ENCODE measurements at regions not wholly inside any gene's neighbourhood (a gene's known extent, or its start where the extent isn't known, plus 50 kb on each side); places are given as distances from the start of the nearest gene placed in this dataset.

DNA sequence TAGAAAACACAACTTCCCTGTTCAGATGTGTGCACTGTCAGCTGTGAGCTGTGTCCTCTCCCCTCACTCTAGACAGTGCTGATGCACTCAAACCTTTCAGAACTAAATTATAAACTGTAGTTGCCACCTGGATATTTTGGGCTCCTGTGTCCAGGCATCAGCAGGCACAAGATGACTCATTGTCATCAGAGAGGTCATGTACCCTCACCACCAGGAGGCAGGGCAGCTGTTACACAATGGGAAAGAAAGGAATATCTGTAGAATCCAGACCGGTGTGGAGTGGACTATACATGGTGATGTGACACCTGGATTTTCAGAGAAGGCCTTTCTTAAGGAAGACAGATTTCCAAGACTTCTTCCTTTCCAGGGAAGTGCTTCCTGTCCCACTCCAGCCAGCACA, 854.4 kb upstream of the AGA start:
- Mint-ChIP-seq H3K36me3 (ENCODE audit: unreplicated experiment) (no peaks in the 10 kb centered on the region), H3K4me1 (ENCODE audit: unreplicated experiment) (no peaks in the 10 kb centered on the region), H3K27me3 (ENCODE audit: unreplicated experiment) (no peaks in the 10 kb centered on the region), H3K9me3 (ENCODE audit: unreplicated experiment) (peaks cover 4% of the 10 kb centered on the region), H3K27ac (ENCODE audit: unreplicated experiment) (no peak overlapping the region), H3K4me3 (ENCODE audit: unreplicated experiment) (no peak overlapping the region)
- DNase-seq (ENCODE audit: extremely low spot score, unreplicated experiment): no peak
- TF ChIP-seq, protein P1, sequence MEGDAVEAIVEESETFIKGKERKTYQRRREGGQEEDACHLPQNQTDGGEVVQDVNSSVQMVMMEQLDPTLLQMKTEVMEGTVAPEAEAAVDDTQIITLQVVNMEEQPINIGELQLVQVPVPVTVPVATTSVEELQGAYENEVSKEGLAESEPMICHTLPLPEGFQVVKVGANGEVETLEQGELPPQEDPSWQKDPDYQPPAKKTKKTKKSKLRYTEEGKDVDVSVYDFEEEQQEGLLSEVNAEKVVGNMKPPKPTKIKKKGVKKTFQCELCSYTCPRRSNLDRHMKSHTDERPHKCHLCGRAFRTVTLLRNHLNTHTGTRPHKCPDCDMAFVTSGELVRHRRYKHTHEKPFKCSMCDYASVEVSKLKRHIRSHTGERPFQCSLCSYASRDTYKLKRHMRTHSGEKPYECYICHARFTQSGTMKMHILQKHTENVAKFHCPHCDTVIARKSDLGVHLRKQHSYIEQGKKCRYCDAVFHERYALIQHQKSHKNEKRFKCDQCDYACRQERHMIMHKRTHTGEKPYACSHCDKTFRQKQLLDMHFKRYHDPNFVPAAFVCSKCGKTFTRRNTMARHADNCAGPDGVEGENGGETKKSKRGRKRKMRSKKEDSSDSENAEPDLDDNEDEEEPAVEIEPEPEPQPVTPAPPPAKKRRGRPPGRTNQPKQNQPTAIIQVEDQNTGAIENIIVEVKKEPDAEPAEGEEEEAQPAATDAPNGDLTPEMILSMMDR (IDR thresholded peaks at IDR 0.05): no peak

DNA sequence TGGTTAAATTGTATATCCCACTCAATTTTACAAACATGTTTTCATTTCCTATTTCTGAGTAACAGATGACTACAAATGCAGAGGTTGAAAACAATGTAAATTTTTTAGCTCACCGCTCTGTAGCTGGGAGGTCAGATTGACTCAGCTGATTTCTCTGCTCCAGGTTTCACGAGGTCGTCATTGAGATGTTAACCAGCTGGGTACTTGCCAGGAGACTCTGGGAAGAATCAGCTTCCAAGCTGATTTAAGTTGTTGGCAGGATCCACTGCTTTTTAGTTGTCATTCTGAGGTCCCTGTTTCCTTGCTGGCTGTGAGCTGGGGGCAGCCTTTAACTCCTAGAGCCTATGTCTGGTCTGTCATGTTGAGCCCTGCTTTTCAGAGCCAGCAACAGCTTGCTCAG, 864.3 kb upstream of the AGA start:
- TF ChIP-seq, protein P1 (IDR thresholded peaks at IDR 0.05): no peak
- H3K4me3 Mint-ChIP-seq (ENCODE audit: unreplicated experiment): no peak overlapping the region
- H3K27ac Mint-ChIP-seq (ENCODE audit: unreplicated experiment): no peak overlapping the region

DNA sequence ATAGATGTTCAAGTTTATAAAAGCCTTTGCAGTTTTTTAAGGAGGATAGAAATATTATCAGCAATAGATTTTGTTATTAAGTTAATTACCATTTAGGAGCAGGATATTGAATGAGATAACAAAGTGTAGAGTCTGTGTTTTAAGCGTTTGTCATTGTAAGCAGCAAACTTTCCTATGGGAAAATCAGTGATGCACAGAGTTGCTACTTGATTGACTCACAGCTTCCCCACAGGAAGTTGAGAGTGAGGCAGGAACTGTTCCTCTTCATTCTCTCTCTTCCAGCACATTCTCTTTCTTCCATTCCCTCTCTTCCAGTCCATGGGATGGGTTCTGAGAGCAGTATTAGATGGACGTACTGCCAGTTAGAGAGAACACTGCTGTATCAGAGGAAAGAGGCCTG, 867.7 kb upstream of the AGA start:
- no peak overlapping the region for H3K27ac Mint-ChIP-seq (ENCODE audit: unreplicated experiment)
- TF ChIP-seq, protein P1 (IDR thresholded peaks at IDR 0.05): no peak
- H3K4me1 Mint-ChIP-seq (ENCODE audit: unreplicated experiment): no peaks in the 10 kb centered on the region
- no peak for DNase-seq (ENCODE audit: extremely low spot score, unreplicated experiment)
- no peaks in the 10 kb centered on the region for H3K36me3 Mint-ChIP-seq (ENCODE audit: unreplicated experiment)
- no peaks in the 10 kb centered on the region for H3K27me3 Mint-ChIP-seq (ENCODE audit: unreplicated experiment)
- no peak overlapping the region for H3K4me3 Mint-ChIP-seq (ENCODE audit: unreplicated experiment)
- no peaks in the 10 kb centered on the region for H3K9me3 Mint-ChIP-seq (ENCODE audit: unreplicated experiment)

More for the DNA sequence above, 864.3 kb upstream of the AGA start:
- Mint-ChIP-seq H3K36me3 (ENCODE audit: unreplicated experiment) (no peaks in the 10 kb centered on the region), H3K4me1 (ENCODE audit: unreplicated experiment) (no peaks in the 10 kb centered on the region), H3K9me3 (ENCODE audit: unreplicated experiment) (no peaks in the 10 kb centered on the region), H3K27me3 (ENCODE audit: unreplicated experiment) (no peaks in the 10 kb centered on the region)
- DNase-seq (ENCODE audit: extremely low spot score, unreplicated experiment): no peak

DNA sequence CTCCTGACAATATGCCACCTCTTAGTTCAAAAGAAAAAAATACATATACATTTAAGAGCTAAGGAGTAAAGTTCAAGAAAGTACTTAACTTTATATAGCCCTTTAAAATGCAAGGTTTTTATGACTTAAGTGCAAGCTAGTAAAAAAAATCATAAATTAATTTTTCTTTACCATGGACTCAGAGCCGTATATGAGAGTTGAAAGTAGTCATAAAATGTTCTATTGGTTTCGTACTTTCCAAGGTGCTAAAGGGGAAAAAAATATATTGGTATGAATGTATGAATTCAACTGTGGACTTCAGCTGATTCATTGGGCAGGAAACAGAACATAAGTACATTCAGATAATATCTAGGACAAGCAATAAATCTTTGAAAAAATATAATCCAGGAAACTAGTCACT, 869.8 kb upstream of the AGA start:
- Mint-ChIP-seq H3K4me1 (ENCODE audit: unreplicated experiment) (no peaks in the 10 kb centered on the region), H3K27ac (ENCODE audit: unreplicated experiment) (no peak overlapping the region), H3K9me3 (ENCODE audit: unreplicated experiment) (no peaks in the 10 kb centered on the region), H3K4me3 (ENCODE audit: unreplicated experiment) (no peak overlapping the region), H3K36me3 (ENCODE audit: unreplicated experiment) (no peaks in the 10 kb centered on the region), H3K27me3 (ENCODE audit: unreplicated experiment) (no peaks in the 10 kb centered on the region)
- DNase-seq (ENCODE audit: extremely low spot score, unreplicated experiment): no peak
- TF ChIP-seq, protein P1 (IDR thresholded peaks at IDR 0.05): no peak

DNA sequence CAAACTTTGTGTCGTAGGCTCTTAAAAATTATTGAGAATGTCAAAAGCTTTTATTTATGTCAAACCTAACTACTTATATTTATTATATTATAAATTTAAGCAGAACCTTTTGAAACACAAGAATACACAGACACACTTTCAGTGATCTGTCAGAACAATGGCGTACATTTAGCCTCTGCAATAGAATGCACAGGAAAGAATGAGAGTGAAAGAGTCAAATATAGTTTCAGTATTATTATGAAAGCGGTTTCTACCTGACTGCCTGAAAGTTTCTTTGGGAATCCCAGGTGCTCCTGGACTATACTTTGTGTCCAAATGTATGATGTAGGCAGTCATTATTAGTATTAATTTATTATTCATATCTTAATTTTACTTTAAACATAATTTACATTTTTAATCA, 872.0 kb upstream of the AGA start:
- Mint-ChIP-seq H3K27me3 (ENCODE audit: unreplicated experiment) (no peaks in the 10 kb centered on the region), H3K4me1 (ENCODE audit: unreplicated experiment) (no peaks in the 10 kb centered on the region), H3K4me3 (ENCODE audit: unreplicated experiment) (no peak overlapping the region), H3K27ac (ENCODE audit: unreplicated experiment) (no peak overlapping the region), H3K36me3 (ENCODE audit: unreplicated experiment) (no peaks in the 10 kb centered on the region), H3K9me3 (ENCODE audit: unreplicated experiment) (no peaks in the 10 kb centered on the region)
- no peak for DNase-seq (ENCODE audit: extremely low spot score, unreplicated experiment)
- TF ChIP-seq, protein P1 (IDR thresholded peaks at IDR 0.05): no peak

All from osteocyte (in vitro differentiated cells).